Trophoblast cell (in vitro differentiated cells and primary cell): ENCODE measurements at regions not wholly inside any gene's neighbourhood (a gene's known extent, or its start where the extent isn't known, plus 50 kb on each side); places are given as distances from the start of the nearest gene placed in this dataset.

Source experiments
- DNase-seq, 2 donors: peaks; one replicate each; pipeline ENCODE4 v3.0.0-alpha.2; 2016
- H2AFZ ChIP-seq: 2 replicates; pipeline ENCODE4 v1.6.1; 2013; ENCODE audit warnings: low read length, moderate library complexity, mild to moderate bottlenecking; ENCODE audit not compliant: insufficient read depth, poor library complexity
- H2AK5ac ChIP-seq: 2 replicates; pipeline ENCODE4 v1.6.1; 2013; ENCODE audit warnings: mild to moderate bottlenecking, low read length
- H2BK120ac ChIP-seq: 2 replicates; pipeline ENCODE4 v1.6.1; 2013; ENCODE audit warnings: low read length, mild to moderate bottlenecking, moderate library complexity; ENCODE audit not compliant: insufficient read depth, poor library complexity
- H2BK12ac ChIP-seq: 2 replicates; pipeline ENCODE4 v1.6.1; 2013; ENCODE audit warnings: mild to moderate bottlenecking, low read length, moderate library complexity
- H2BK5ac ChIP-seq: 2 replicates; pipeline ENCODE4 v1.6.1; 2013; ENCODE audit warnings: low read length, low read depth, moderate library complexity, mild to moderate bottlenecking; ENCODE audit not compliant: poor library complexity
- H3K14ac ChIP-seq: 2 replicates; pipeline ENCODE4 v1.6.1; 2013; ENCODE audit warnings: mild to moderate bottlenecking, low read length
- H3K18ac ChIP-seq: 2 replicates; pipeline ENCODE4 v1.6.1; 2013; ENCODE audit warnings: mild to moderate bottlenecking, low read length
- H3K23ac ChIP-seq: 2 replicates; pipeline ENCODE4 v1.6.1; 2013; ENCODE audit warnings: low read length
- H3K27ac ChIP-seq: 2 replicates; pipeline ENCODE4 v1.5.1; 2013; ENCODE audit warnings: low read depth, mild to moderate bottlenecking, inconsistent platforms, low read length, moderate library complexity
- H3K27me3 ChIP-seq: 2 replicates; pipeline ENCODE4 v1.6.1; 2013; ENCODE audit warnings: inconsistent platforms, mild to moderate bottlenecking, low read length, moderate library complexity; ENCODE audit not compliant: insufficient read depth
- H3K36me3 ChIP-seq, 2 experiments: 1 replicate in 1 of 2; 2 replicates in 1 of 2; pipeline ENCODE4 v1.6.1; 2013; ENCODE audit warnings: low read length in 2 of 2, mild to moderate bottlenecking in 2 of 2, moderate library complexity in 1 of 2; ENCODE audit not compliant: insufficient read depth in 2 of 2, control insufficient read depth in 1 of 2
- H3K4ac ChIP-seq: 2 replicates; pipeline ENCODE4 v1.6.1; 2013; ENCODE audit warnings: low read depth, mild to moderate bottlenecking, low read length, moderate library complexity
- H3K4me1 ChIP-seq, 2 experiments: 1 replicate in 1 of 2; 2 replicates in 1 of 2; pipeline ENCODE4 v1.6.1; 2013; ENCODE audit warnings: low read length in 2 of 2, mild to moderate bottlenecking in 2 of 2, moderate library complexity in 1 of 2; ENCODE audit not compliant: insufficient read depth in 2 of 2, control insufficient read depth in 1 of 2
- H3K4me2 ChIP-seq: 2 replicates; pipeline ENCODE4 v1.6.1; 2013; ENCODE audit warnings: inconsistent platforms, mild to moderate bottlenecking, low read length, moderate library complexity
- H3K4me3 ChIP-seq: 2 replicates; pipeline ENCODE4 v1.5.1; 2013; ENCODE audit warnings: mild to moderate bottlenecking, low read depth, low read length, inconsistent platforms
- H3K79me1 ChIP-seq: one replicate; pipeline ENCODE4 v1.6.1; 2013; ENCODE audit warnings: low read length
- H3K79me2 ChIP-seq: 2 replicates; pipeline ENCODE4 v1.6.1; 2013; ENCODE audit warnings: low read length, mild to moderate bottlenecking; ENCODE audit not compliant: control insufficient read depth, insufficient read depth, poor library complexity
- H3K9ac ChIP-seq: 2 replicates; pipeline ENCODE4 v1.6.1; 2013; ENCODE audit warnings: mild to moderate bottlenecking, low read length
- H3K9me3 ChIP-seq: 2 replicates; pipeline ENCODE4 v1.6.1; 2013; ENCODE audit warnings: low read depth, mild to moderate bottlenecking, control low read depth, inconsistent platforms, low read length; ENCODE audit not compliant: insufficient read depth
- H4K12ac ChIP-seq: 2 replicates; pipeline ENCODE4 v1.6.1; 2013; ENCODE audit warnings: low read depth, mild to moderate bottlenecking, low read length, moderate library complexity
- H4K8ac ChIP-seq: 2 replicates; pipeline ENCODE4 v1.6.1; 2013; ENCODE audit warnings: low read depth, mild to moderate bottlenecking, low read length, moderate library complexity
- H4K91ac ChIP-seq: one replicate; pipeline ENCODE4 v1.6.1; 2013; ENCODE audit warnings: low read depth, mild to moderate bottlenecking, low read length, moderate library complexity
- WGBS: extraction: QIAGEN DNeasy Blood & Tissue Kit; methylation state at CpG from one replicate; pipeline ENCODE4 v1.1.7; 2013; ENCODE audit warnings: missing lambda C conversion rate; ENCODE audit not compliant: insufficient read length, insufficient coverage; ENCODE audit errors: extremely low coverage; 5-methylcytosine and 5-hydroxymethylcytosine counted together

- peaks cover 17% of the 10 kb centered on the region for H3K9me3 ChIP-seq
- H3K4me2 ChIP-seq: no peak overlapping the region
- H3K79me2 ChIP-seq: no peaks in the 10 kb centered on the region
- no peak overlapping the region for H2AFZ ChIP-seq
- H3K14ac ChIP-seq: no peak overlapping the region
- no peak overlapping the region for H3K4ac ChIP-seq
- no peak overlapping the region for H3K18ac ChIP-seq
- H2AK5ac ChIP-seq: peak overlapping the region; percentile 29
- no peak overlapping the region for H3K27ac ChIP-seq
- H3K27me3 ChIP-seq: no peaks in the 10 kb centered on the region
- peaks cover 17 to 19% of the 10 kb centered on the region in 2 experiments for H3K4me1 ChIP-seq
- no peak for DNase-seq
- peak overlapping the region; percentile 23 for H4K91ac ChIP-seq
- H3K79me1 ChIP-seq: peaks cover 5% of the 10 kb centered on the region
- H3K23ac ChIP-seq: no peak overlapping the region
- WGBS: no CpG with 5 or more reads among the region's 6 CpGs
- no peak overlapping the region for H4K12ac ChIP-seq
- H2BK5ac ChIP-seq: no peak overlapping the region
- H2BK120ac ChIP-seq: no peak overlapping the region
- no peaks in the 10 kb centered on the region for H3K36me3 ChIP-seq
- H4K8ac ChIP-seq: no peak overlapping the region
- H3K4me3 ChIP-seq: no peak overlapping the region
- H2BK12ac ChIP-seq: peak overlapping the region; percentile 56
- H3K9ac ChIP-seq: no peak overlapping the region
These were observed 189.4 kb downstream of the C16orf95 start for GRCh38 chr16:87127766-87128147.

DNA sequence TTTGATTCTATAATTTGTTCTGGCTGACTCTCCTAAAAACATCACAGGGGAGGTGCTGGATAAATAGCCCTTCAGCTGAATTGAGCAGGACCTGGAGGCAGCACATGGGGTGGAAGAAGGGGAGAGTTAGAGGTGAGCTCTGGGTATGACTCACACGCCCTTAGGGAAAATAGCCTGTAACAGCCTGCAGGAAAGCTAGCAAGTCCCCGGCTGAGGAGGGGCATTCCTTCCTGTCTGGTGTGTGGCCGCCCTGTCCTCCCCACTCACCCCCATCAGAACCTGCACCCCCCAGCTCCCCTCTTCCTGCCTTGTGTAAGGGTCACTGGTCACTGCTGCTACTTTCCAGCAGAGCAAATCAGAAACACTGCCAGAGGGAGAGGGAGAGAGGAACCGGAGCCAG lies 187.4 kb downstream of the C16orf95 start:
- H3K23ac ChIP-seq: no peak overlapping the region
- H2BK120ac ChIP-seq: no peak overlapping the region
- H3K18ac ChIP-seq: no peak overlapping the region
- H3K9me3 ChIP-seq: peaks cover 9% of the 10 kb centered on the region
- H3K79me1 ChIP-seq: peaks cover 5% of the 10 kb centered on the region
- H3K4ac ChIP-seq: no peak overlapping the region
- DNase-seq: peak; percentile 74 to 85
- H3K27ac ChIP-seq: no peak overlapping the region
- peak overlapping the region; percentile 22 for H3K14ac ChIP-seq
- H3K27me3 ChIP-seq: no peaks in the 10 kb centered on the region
- no peaks in the 10 kb centered on the region for H3K79me2 ChIP-seq
- no peak overlapping the region for H4K91ac ChIP-seq
- H3K4me2 ChIP-seq: no peak overlapping the region
- peaks cover 17 to 22% of the 10 kb centered on the region in 2 experiments for H3K4me1 ChIP-seq
- no CpG with 5 or more reads among the region's 4 CpGs for WGBS
- H2AK5ac ChIP-seq: no peak overlapping the region
- H2BK5ac ChIP-seq: no peak overlapping the region
- H2AFZ ChIP-seq: no peak overlapping the region
- H3K9ac ChIP-seq: no peak overlapping the region
- peak overlapping the region; percentile 63 for H2BK12ac ChIP-seq
- H4K8ac ChIP-seq: no peak overlapping the region
- no peaks in the 10 kb centered on the region for H3K36me3 ChIP-seq
- no peak overlapping the region for H3K4me3 ChIP-seq
- H4K12ac ChIP-seq: no peak overlapping the region

- no peak overlapping the region for H2BK120ac ChIP-seq
- no peak overlapping the region for H2BK12ac ChIP-seq
- H3K9me3 ChIP-seq: peaks cover 5% of the 10 kb centered on the region
- DNase-seq: no peak
- no peak overlapping the region for H3K4me2 ChIP-seq
- H3K4me3 ChIP-seq: no peak overlapping the region
- H2AFZ ChIP-seq: no peak overlapping the region
- peaks cover 5% of the 10 kb centered on the region for H3K79me1 ChIP-seq
- H3K14ac ChIP-seq: no peak overlapping the region
- no peaks in the 10 kb centered on the region for H3K27me3 ChIP-seq
- no peak overlapping the region for H4K12ac ChIP-seq
- H4K91ac ChIP-seq: no peak overlapping the region
- H3K9ac ChIP-seq: no peak overlapping the region
- no peak overlapping the region for H3K4ac ChIP-seq
- H3K36me3 ChIP-seq: no peaks in the 10 kb centered on the region
- no peak overlapping the region for H3K18ac ChIP-seq
- no peak overlapping the region for H2BK5ac ChIP-seq
- H3K79me2 ChIP-seq: no peaks in the 10 kb centered on the region
- H3K4me1 ChIP-seq: peaks cover 17 to 22% of the 10 kb centered on the region in 2 experiments
- no peak overlapping the region for H3K23ac ChIP-seq
- H2AK5ac ChIP-seq: no peak overlapping the region
- H3K27ac ChIP-seq: no peak overlapping the region
- no CpG with 5 or more reads among the region's 16 CpGs for WGBS
- H4K8ac ChIP-seq: no peak overlapping the region
These were observed 185.9 kb downstream of the C16orf95 start for GRCh38 chr16:87131061-87131995.

- Histone ChIP-seq H3K4me3 (no peak overlapping the region), H3K18ac (no peak overlapping the region), H2AK5ac (no peak overlapping the region), H4K12ac (no peak overlapping the region), H2BK12ac (no peak overlapping the region), H3K4me1 (peaks cover 16 to 21% of the 10 kb centered on the region in 2 experiments), H3K4ac (no peak overlapping the region), H3K36me3 (no peaks in the 10 kb centered on the region), H3K23ac (no peak overlapping the region), H3K4me2 (no peak overlapping the region), H2BK5ac (no peak overlapping the region), H4K8ac (no peak overlapping the region), H3K79me2 (no peaks in the 10 kb centered on the region), H3K9ac (no peak overlapping the region), H2AFZ (no peak overlapping the region), H3K79me1 (peaks cover 5% of the 10 kb centered on the region), H3K14ac (no peak overlapping the region), H4K91ac (no peak overlapping the region), H3K9me3 (peaks cover 5% of the 10 kb centered on the region), H2BK120ac (no peak overlapping the region), H3K27ac (no peak overlapping the region), H3K27me3 (no peaks in the 10 kb centered on the region)
- no CpG with 5 or more reads among the region's 6 CpGs for WGBS
- DNase-seq: no peak
These were observed 185.2 kb downstream of the C16orf95 start for GRCh38 chr16:87131996-87132345.
